ENCODE measurements at regions not wholly inside any gene's neighbourhood (a gene's known extent, or its start where the extent isn't known, plus 50 kb on each side); places are given as distances from the start of the nearest gene placed in this dataset.
"Not testable (repeated sequence)": the region's sequence is repeated elsewhere in the genome, so short reads cannot be mapped to it uniquely, and the experiment has no call there.

DNA sequence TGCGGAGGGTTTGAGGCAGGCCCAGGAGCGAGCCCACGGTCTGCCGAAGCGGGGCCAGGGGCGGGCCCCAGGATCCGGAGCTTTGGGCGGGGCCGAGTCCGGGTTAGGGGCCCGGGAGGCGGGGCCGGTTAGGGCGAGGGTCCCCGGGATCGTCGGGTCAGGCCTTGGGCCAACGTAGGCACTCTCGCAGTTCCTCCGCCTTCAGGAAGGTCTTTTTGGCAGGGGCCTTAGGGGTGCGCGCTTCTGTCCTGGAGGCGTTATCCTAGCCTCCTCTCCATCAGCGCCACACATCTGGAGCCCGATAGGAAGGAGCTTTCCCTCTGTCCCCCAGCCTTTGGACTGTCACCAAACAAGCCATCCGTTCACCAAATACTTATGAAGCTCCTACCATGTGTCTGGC, 131.8 kb upstream of the ALDH3B2 start:
- not testable (repeated sequence) for DNase-seq (ENCODE audit: extremely low read depth in 1 of 2, low read depth in 1 of 2)

DNA sequence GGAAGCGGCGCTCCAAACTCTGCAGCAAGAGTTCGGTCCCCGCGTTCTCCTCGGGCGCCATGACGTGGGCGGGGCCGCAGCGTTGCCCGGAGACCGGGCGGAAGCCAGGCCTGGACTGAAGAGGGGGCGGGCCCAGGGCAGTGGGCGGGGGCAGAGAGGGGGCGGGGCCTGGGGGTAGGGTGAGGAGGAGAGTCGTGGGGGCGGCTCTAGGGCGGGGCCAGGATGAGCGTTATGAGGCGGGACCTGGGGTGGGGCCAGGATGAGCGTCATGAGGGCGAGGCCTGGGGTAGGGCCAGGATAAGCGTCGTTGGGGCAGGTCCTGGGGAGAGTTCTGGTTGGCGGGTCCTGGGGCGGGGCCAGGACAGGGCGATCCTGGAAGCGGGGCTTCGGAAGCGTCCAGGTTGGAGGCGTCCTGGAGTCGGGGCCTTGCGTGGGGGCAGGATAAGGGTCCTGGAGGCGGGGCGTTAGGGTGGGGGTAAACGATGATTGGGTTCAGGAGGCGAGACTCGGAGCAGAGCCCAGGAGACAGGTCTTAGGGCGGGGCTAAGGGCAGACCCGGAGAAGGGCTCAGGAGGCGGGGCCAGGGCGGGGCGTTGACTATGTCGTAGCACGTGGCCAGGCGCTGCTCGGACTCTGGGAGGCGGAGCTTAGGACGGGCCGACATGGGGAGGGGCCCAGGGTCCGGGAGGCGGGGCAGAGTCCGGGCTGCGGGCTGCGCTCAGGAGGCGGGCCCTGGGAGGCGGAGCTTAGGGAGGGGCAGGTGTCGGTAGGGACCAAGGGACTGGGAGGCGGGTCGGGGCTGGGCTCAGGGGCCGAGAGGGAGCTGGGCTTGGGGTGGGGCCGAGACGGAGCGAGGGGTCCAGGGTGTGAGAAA, 131.1 kb upstream of the ALDH3B2 start:
- peak; percentile 90 to 97 for DNase-seq (ENCODE audit: extremely low read depth in 1 of 2, low read depth in 1 of 2)

DNA sequence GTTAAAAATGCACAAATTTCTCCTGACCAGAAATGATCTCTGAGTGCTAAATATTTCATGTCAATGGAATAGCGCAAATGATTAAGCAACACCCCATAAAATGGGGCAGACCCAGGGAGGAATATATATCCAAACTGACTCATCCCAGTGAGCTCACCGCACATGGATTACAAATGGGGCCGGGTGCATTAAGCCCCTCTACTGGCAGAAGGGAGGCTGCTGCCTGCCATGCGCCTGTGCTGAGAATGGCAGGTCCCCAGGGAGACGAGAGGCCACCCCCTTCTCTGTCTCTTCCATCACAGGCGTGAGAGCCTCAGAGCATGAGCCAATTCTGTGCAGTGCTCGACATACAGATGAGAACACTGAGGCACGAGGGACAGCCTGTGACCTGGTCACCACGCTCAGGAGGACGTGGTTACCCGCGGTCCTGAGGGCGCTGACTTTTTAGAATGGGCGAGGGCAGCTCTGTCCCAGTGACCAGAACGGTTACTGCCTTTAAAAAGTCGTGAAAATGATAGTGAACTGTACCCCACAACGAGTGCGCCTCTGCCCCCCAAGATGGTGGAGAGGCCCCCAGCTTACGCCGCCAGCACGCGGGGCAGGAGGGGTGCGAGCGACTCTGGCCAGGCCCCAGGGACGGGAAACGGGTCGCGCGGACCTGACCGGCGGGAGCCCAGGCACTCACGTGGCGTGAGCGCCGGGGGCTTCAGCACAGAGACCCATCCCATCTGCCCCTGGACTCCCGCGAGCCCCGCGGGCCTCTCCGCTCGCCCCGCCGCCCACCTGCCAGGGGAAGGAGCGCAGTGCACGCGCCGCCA, 130.2 kb upstream of the ALDH3B2 start:
- DNase-seq (ENCODE audit: extremely low read depth in 1 of 2, low read depth in 1 of 2), result not testable (repeated sequence)

DNA sequence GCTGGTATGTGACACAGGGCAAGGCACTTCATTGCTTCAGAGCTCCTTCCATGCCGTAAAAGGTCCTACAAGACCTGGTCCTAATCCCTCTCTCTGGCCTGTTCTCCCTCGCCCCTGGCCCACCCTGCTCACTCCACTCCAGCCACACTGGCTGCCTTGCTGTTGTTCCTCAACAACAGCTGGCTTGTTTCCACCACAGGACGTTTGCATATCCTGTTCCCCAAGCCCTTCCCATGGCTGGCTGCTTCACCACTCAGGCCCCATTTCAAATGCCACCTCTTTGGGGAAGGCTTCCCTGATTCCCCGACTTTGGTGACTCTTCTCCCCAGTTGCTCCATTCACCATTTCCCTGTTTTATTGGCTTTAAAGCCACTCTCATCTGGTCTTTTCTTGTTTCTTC, 129.1 kb upstream of the ALDH3B2 start:
- DNase-seq (ENCODE audit: extremely low read depth in 1 of 2, low read depth in 1 of 2), result not testable (repeated sequence)

DNA sequence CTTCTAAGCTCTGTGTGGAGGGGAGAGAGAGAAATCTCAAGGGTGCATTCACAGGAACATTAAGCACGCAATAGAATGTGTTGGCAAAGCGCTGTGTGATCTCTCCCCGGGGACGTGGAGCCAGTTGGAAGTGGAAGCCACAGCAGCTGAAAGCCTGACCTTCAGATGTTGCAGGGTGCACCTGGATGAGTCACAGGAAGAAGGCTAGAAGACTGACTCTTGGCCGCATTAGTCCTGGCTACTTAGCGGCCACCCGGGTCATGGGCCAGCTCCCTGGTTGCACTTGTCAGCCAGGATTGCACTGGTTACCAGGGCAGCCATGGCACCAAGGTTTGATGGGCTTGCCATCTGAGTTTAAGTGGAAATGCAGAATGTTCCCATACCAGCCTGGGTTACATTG, 128.6 kb upstream of the ALDH3B2 start:
- DNase-seq (ENCODE audit: extremely low read depth in 1 of 2, low read depth in 1 of 2), result not testable (repeated sequence)

DNA sequence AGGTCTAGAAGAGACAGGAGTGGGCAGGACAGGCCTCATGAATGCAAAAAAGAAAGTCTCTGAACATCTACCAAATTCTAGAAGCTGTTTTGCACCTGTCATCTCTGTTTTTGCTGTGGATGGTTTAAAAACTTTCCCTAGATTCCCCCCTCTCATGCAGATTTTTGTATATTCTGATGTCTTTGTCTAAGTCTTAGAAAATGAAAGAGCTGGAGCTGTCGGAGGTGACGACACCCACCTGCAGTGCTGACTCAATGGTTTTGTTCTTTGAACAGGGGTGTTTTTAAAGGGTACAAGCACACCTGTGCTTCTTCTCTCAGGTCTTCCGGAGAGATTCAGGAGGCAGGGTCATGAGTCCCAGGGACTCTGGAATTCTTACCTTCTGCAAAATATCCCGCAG, 128.2 kb upstream of the ALDH3B2 start:
- not testable (repeated sequence) for DNase-seq (ENCODE audit: extremely low read depth in 1 of 2, low read depth in 1 of 2)

DNA sequence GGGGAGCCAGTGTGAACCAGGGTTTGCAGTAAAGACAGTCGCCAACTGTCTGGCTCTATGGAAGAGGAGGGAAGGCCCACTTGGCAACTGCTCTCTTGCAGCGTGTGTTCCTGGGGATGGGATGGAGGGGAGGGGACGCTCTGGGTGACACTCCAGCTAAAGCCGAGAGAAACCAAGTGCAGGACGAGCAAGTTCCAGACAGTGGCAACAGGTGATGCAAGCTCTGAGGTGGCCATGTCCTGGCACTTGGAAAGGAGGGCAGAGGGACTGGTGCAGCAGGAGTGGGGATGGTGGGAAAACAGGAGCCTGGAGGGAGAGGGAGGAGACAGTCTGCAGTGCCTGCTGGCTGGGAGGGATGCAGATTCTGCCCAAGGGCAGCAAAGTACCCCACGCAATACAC, 127.0 kb upstream of the ALDH3B2 start:
- DNase-seq (ENCODE audit: extremely low read depth in 1 of 2, low read depth in 1 of 2), result not testable (repeated sequence)

DNA sequence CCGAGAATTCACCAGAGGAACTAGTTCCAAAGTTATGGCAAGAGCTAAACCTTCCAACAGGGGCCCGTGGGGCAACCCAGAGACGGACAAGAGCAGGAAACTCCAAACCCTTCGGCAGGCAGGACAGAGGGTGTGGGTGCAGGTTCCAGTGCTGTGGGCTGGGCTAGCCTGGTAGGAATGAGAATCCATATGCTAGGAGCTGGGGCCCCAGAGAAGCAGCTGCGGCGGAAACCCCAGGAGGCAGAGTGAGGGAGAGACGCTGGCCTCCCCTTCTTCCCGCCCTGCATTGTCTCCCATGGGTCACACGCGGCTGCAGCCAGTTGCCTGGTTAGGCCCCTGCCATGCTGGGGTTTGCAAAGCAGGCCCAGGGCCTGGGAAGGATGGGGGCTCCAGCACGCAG, 126.2 kb upstream of the ALDH3B2 start:
- not testable (repeated sequence) for DNase-seq (ENCODE audit: extremely low read depth in 1 of 2, low read depth in 1 of 2)

DNA sequence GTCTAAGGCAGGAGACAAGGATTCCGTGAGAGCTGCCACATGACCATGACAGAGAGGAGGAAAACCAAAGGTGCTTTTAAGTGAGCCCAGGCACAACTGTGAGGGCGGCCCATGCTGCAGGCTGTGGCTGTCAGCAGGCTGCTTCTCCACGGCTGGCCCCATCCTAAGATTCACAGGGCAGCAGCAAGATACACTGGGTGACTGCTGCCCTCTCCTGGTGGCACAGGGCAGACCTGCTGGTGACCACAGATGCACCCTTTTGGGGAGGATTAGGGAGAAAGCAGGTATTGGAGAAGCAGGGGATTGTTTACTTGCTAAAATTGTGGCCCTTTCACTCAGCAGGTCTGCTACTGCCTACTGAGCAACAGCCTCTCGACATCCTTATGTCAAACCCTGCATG, 125.4 kb upstream of the ALDH3B2 start:
- not testable (repeated sequence) for DNase-seq (ENCODE audit: extremely low read depth in 1 of 2, low read depth in 1 of 2)

DNA sequence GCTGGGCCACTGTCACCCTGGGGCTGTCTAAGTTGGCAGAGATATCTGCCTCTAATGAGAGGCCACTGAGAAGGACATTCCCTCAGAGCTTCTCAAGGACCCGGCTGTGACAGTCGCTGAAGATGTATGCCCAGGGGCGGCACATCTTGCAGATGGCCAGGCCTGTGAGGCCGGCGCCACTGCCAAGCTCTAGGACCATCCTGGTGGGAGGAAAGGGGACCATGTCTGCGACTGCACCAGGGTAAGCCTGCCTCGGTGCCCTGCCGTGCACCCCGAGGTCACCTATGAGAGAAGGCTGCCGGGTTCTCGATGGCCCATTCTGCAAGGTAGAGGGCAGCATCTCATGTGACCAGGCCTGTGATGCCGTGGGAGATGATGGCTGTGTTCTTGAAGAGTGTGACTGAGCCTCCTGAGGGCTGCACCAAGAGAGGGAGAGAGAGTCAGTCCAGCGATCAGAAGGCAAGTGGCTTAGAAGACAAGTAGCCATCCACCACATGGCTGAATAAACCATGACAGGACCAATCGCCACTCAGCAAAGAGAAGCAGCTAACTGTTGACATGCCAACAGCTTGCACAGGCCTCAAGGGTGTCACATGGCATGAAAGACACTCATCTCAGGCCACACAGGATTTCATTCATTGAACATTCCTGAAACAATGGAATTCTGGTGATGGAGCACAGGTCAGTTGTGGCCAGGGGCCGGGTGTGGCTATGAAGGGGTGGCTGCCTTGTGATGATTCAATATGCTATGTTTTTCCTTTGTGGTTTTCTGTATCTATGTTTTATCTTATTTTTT, 123.5 kb upstream of the ALDH3B2 start:
- DNase-seq (ENCODE audit: extremely low read depth in 1 of 2, low read depth in 1 of 2), result not testable (repeated sequence)

DNA sequence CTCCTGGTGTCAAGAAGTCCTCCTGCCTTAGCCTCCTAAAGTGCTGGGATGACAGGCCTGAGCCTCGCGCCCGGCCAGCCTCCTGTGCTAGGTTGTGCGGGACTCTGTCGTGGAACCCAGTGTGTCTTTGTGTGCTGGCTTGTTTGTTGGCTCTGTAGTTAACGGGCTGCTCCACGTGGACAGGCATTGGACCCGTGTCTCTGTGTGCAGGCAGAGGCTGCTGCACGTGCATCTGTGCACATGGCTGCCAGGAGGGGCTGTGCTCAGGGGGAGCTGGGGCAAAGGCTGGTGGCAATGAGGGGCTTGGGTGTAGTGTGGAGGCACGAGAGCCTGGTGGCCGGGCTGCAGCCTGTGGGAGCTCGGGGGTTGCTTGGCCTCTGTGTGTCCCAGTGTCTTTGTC, 121.3 kb upstream of the ALDH3B2 start:
- no peak for DNase-seq (ENCODE audit: extremely low read depth in 1 of 2, low read depth in 1 of 2)

DNA sequence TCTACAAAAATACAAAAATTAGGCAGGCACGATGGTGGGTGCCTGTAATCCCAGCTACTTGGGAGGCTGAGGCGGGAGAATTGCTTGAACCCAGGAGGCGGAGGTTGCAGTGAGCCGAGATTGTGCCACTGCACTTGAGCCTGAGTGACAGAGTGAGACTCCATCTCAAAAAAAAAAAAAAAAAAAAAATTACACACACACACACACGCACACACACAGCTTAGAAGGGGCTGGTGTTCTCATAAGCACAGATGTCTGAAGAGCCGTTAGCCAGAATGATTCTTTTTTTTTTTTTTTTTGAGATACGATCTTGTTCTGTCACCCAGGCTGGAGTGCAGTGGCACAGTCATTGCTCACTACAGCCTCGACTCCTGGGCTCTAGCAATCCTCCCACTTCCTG, 119.3 kb upstream of the ALDH3B2 start:
- not testable (repeated sequence) for DNase-seq (ENCODE audit: extremely low read depth in 1 of 2, low read depth in 1 of 2)

DNA sequence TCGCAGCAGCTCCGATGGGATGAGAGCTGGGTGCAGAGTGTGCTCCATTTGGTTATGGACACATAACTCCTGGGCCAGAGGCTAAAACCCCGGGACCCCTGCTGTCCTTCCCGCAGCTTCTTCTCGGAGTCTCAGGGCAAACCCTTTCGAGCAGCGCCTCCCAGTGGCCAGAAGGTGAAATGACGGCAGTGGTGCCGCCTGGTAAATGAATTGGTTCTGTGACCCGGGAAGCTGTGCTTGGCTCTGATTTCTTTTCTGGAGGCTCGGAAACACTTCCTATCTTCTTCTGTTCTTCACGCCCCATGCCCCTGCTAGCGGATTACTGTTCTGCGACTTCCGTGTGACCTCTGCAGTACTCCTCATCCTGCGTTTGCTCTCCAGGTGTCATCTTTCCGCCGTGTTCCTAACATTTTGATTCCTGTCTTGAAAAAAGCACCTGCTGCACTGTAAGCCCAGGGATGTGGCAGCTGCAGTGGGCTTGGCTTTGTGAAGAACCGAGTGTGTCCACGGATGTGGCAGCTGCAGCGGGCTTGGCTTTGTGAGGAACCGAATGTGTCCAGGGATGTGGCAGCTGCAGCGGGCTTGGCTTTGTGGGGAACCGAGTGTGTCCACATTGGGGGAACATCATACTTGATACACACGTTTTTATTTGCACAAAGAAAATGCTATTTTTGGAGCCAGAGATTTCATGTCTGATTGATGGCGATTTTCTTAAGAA, 118.0 kb upstream of the ALDH3B2 start:
- DNase-seq (ENCODE audit: extremely low read depth in 1 of 2, low read depth in 1 of 2), result peak; percentile 9 to 19

DNA sequence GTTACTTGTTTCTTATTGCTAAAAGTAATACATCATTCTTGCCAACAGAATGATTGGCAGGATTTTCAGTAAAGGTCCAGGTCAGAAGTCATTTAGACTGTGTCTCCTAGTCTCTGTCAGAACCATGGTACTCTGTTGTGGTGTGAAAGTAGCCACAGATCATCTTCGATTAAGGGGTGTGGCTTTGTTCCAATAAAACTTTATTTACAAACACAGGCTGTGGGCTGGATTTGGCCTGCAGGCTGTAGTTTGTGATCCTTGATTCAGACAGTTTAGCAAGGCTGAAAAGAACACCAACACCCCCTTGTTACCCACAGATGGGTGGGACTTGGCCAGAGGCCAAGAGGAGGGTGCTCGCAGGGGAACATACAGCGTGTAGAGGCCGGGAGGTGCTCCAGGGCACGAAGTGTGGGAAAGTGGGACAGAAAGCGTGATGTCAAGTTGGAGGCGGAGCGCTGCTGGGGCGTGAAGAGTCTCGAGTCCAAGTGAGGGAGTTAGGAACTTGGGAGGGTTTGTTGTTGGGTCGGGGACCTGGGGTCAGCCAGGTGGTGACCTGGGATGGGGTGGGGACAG, 117.3 kb upstream of the ALDH3B2 start:
- DNase-seq (ENCODE audit: extremely low read depth in 1 of 2, low read depth in 1 of 2), result not testable (repeated sequence)

DNA sequence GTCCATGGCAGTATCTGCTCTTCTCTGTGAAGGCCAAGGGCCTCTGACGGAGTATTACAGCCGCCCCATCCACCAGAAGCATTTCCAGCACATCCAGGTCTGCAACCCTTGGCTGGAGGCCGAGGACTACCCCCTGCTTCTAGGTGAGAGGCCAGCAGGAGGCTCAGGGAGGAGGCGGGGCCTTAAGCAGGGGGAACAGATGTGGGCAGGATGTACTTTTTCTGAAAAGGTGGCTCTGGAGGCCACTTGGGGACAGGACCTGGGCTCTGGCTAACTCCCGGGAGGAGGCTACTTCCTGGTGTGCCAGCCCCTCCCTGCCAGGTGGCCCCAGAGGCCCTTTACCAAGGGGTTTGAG, 113.9 kb upstream of the ALDH3B2 start:
- not testable (repeated sequence) for DNase-seq (ENCODE audit: extremely low read depth in 1 of 2, low read depth in 1 of 2)

DNA sequence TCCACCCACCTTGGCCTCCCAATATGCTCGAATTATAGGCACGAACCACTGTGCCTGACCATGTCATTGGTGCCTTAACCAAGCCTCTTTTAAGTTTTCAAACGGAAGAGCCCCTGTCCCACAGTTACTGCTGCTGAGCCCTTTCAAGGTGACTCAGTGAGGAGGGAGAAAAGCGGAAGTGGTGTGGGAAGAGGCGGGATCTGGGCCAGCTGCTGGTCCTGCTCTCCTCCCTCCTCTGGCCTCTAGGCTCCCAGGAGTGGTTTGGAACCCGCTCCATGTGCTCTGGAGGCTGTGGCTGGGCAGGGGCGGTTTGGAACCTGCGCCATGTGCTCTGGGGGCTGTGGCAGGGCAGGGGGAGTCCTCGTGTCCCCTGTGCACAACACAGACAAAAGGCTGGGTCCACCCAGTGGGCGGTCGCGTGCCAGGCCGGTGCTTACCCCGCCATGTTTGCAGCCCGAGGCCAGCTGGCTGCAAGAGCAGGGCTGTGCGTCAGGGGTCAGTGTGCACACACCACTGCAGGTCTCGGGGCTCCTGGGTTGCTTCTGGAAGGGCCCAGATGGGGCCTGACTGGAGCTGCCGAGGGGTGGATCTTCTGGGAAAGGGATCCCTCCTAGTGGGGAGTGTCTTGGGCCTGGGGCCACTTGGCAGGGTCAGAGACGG, 113.4 kb upstream of the ALDH3B2 start:
- DNase-seq (ENCODE audit: extremely low read depth in 1 of 2, low read depth in 1 of 2), result not testable (repeated sequence)

DNA sequence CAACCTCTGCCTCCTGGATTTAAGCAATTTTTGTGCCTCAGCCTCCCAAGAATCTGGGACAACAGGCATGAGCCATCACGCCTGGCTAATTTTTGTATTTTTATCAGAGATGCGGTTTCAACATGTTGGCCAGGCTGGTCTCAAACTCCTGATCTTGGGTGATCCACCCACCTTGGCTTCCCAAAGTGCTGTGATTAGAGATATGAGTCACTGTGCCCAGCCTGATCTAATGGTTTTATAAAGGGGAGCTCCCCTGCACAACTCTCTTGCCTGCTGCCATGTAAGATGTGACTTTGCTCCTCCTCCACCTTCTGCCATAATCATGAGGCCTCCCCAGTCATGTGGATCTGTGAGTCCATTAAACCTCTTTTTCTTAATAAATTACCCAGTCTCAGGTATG, 107.5 kb upstream of the ALDH3B2 start:
- not testable (repeated sequence) for DNase-seq (ENCODE audit: extremely low read depth in 1 of 2, low read depth in 1 of 2)

DNA sequence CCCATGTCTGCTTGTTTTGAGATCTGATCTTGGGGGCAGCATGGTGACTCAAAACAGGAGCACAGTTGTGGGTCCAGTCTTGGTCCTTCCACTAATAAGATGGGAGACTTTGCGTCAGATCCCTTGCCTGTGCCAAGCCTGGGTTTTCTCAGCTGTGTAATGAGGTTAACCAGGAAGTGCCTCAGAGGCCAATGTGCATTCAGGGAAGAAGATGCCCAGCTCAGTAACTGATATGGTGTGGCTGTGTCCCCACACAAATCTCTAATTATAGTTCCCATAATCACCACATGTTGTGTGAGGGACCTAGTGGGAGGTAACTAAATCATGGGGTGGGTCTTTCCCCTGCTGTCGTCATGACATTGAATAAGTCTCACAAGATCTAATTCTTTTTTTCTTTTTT, 107.1 kb upstream of the ALDH3B2 start:
- not testable (repeated sequence) for DNase-seq (ENCODE audit: extremely low read depth in 1 of 2, low read depth in 1 of 2)

DNA sequence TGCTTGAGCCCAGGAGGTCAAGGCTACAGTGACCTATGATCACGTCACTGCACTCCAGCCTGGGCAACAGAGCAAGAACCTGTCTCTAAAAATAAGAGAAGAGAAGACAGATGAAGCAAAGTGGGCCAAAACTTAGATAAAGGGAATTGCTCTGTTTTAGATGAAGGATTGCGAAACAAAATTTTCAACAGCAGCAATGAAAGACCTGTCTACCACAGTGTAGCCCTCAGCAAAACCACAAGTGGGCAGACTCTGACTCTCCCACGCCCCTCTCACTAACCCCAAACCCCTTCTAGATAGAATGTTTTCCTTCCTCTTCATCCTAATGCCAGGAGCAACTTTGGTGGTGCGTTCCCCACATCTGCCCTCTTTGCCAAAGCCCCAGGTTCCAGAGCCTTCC, 105.6 kb upstream of the ALDH3B2 start:
- no peak for DNase-seq (ENCODE audit: extremely low read depth in 1 of 2, low read depth in 1 of 2)
